ENCODE measurements at regions not wholly inside any gene's neighbourhood (a gene's known extent, or its start where the extent isn't known, plus 50 kb on each side); places are given as distances from the start of the nearest gene placed in this dataset.
"Not testable (repeated sequence)": the region's sequence is repeated elsewhere in the genome, so short reads cannot be mapped to it uniquely, and the experiment has no call there.

GRCh38 chr4:154973244-154974035 lies 192.4 kb downstream of the RBM46 start:
- DNase-seq (ENCODE audit: extremely low read depth in 1 of 11, low read depth in 9 of 11, low spot score in 4 of 11), result no peak

GRCh38 chr4:154977228-154977627 lies 196.2 kb downstream of the RBM46 start:
- no peak for DNase-seq (ENCODE audit: extremely low read depth in 1 of 11, low read depth in 9 of 11, low spot score in 4 of 11)

GRCh38 chr4:154982187-154983047 lies 201.3 kb downstream of the RBM46 start:
- DNase-seq (ENCODE audit: extremely low read depth in 1 of 11, low read depth in 9 of 11, low spot score in 4 of 11), result peak; percentile 24 to 59 (median 41)

- DNase-seq (ENCODE audit: extremely low read depth in 1 of 11, low read depth in 9 of 11, low spot score in 4 of 11), result no peak
Observed at GRCh38 chr4:154983714-154984113, 202.6 kb downstream of the RBM46 start.

- no peak for DNase-seq (ENCODE audit: extremely low read depth in 1 of 11, low read depth in 9 of 11, low spot score in 4 of 11)
Observed at GRCh38 chr4:154984148-154984547, 203.1 kb downstream of the RBM46 start.

- no peak for DNase-seq (ENCODE audit: extremely low read depth in 1 of 11, low read depth in 9 of 11, low spot score in 4 of 11)
Observed at GRCh38 chr4:154984616-154985015, 203.5 kb downstream of the RBM46 start.

- no peak for DNase-seq (ENCODE audit: extremely low read depth in 1 of 11, low read depth in 9 of 11, low spot score in 4 of 11)
Observed at GRCh38 chr4:154985673-154986072, 204.6 kb downstream of the RBM46 start.

- DNase-seq (ENCODE audit: extremely low read depth in 1 of 11, low read depth in 9 of 11, low spot score in 4 of 11), result no peak
Observed at GRCh38 chr4:154988511-154988910, 207.4 kb downstream of the RBM46 start.

GRCh38 chr4:154989511-154989910 lies 208.4 kb downstream of the RBM46 start:
- DNase-seq (ENCODE audit: extremely low read depth in 1 of 11, low read depth in 9 of 11, low spot score in 4 of 11), result no peak

- DNase-seq (ENCODE audit: extremely low read depth in 1 of 11, low read depth in 9 of 11, low spot score in 4 of 11), result not testable (repeated sequence)
Observed at GRCh38 chr4:154997866-154998265, 210.6 kb upstream of the NPY2R start.

GRCh38 chr4:154998284-154998683 lies 210.2 kb upstream of the NPY2R start:
- DNase-seq (ENCODE audit: extremely low read depth in 1 of 11, low read depth in 9 of 11, low spot score in 4 of 11), result no peak

GRCh38 chr4:154998773-154999172 lies 209.7 kb upstream of the NPY2R start:
- no peak for DNase-seq (ENCODE audit: extremely low read depth in 1 of 11, low read depth in 9 of 11, low spot score in 4 of 11)

- DNase-seq (ENCODE audit: extremely low read depth in 1 of 11, low read depth in 9 of 11, low spot score in 4 of 11), result no peak
Observed at GRCh38 chr4:154999950-155000578, 208.4 kb upstream of the NPY2R start.

GRCh38 chr4:155001251-155001650 lies 207.2 kb upstream of the NPY2R start:
- no peak for DNase-seq (ENCODE audit: extremely low read depth in 1 of 11, low read depth in 9 of 11, low spot score in 4 of 11)

GRCh38 chr4:155005395-155006090 lies 202.9 kb upstream of the NPY2R start:
- DNase-seq (ENCODE audit: extremely low read depth in 1 of 11, low read depth in 9 of 11, low spot score in 4 of 11), result no peak

GRCh38 chr4:155007660-155008176 lies 200.7 kb upstream of the NPY2R start:
- DNase-seq (ENCODE audit: extremely low read depth in 1 of 11, low read depth in 9 of 11, low spot score in 4 of 11), result no peak

GRCh38 chr4:155008389-155008788 lies 200.0 kb upstream of the NPY2R start:
- no peak for DNase-seq (ENCODE audit: extremely low read depth in 1 of 11, low read depth in 9 of 11, low spot score in 4 of 11)

GRCh38 chr4:155009288-155009687 lies 199.1 kb upstream of the NPY2R start:
- no peak for DNase-seq (ENCODE audit: extremely low read depth in 1 of 11, low read depth in 9 of 11, low spot score in 4 of 11)

- no peak for DNase-seq (ENCODE audit: extremely low read depth in 1 of 11, low read depth in 9 of 11, low spot score in 4 of 11)
Observed at GRCh38 chr4:155010376-155010775, 198.1 kb upstream of the NPY2R start.

Data from renal cortex interstitium (tissue), 11 donors.